ENCODE measurements at regions not wholly inside any gene's neighbourhood (a gene's known extent, or its start where the extent isn't known, plus 50 kb on each side); places are given as distances from the start of the nearest gene placed in this dataset.

DNA sequence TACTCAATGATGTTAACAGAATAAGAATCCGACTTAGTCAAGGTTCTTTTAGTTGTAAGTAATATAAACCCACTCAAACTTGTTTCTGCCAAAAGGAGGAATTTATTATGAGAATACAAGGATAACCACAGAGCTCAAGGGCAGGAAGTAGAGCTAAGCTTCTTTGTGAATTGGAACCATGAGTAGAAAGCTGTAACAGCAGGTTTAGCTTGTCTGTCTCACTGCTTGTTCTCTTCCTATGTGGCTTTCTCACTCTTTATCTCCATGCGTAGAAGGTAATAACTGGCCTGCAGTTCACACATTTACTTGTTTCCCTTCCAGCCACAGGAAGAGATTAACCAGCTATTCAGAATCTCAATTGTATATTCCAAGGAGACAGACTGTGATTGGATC lies 378.3 kb downstream of the PPP1R2C start:
- TF ChIP-seq, protein P1, sequence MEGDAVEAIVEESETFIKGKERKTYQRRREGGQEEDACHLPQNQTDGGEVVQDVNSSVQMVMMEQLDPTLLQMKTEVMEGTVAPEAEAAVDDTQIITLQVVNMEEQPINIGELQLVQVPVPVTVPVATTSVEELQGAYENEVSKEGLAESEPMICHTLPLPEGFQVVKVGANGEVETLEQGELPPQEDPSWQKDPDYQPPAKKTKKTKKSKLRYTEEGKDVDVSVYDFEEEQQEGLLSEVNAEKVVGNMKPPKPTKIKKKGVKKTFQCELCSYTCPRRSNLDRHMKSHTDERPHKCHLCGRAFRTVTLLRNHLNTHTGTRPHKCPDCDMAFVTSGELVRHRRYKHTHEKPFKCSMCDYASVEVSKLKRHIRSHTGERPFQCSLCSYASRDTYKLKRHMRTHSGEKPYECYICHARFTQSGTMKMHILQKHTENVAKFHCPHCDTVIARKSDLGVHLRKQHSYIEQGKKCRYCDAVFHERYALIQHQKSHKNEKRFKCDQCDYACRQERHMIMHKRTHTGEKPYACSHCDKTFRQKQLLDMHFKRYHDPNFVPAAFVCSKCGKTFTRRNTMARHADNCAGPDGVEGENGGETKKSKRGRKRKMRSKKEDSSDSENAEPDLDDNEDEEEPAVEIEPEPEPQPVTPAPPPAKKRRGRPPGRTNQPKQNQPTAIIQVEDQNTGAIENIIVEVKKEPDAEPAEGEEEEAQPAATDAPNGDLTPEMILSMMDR (optimal IDR thresholded peaks at IDR 0.05 in 1 of 3, IDR thresholded peaks at IDR 0.05 in 1 of 3, conservative IDR thresholded peaks at IDR 0.05 in 1 of 3; ENCODE audit: extremely low read depth in 1 of 3, insufficient read depth in 2 of 3, low read length in 3 of 3): no peak
- TF ChIP-seq EZH2 (IDR thresholded peaks at IDR 0.05; ENCODE audit: low read length): no peak

Measured in keratinocyte (primary cell).